ENCODE measurements at regions not wholly inside any gene's neighbourhood (a gene's known extent, or its start where the extent isn't known, plus 50 kb on each side); places are given as distances from the start of the nearest gene placed in this dataset.

- Histone ChIP-seq H3K23ac (ENCODE audit: insufficient read length) (no peak overlapping the region), H3K18ac (ENCODE audit: extremely low read depth, low read length) (no peak overlapping the region), H3K4me3 (ENCODE audit: extremely low read depth in 1 of 4, insufficient read depth in 2 of 4, low read depth in 3 of 4, low read length in 4 of 4) (no peak overlapping the region), H4K5ac (ENCODE audit: insufficient read length, low read depth, low read length) (no peak overlapping the region), H2BK120ac (replicated peaks; ENCODE audit: low read depth, low read length) (no peak overlapping the region), H3K9ac (replicated peaks in 1 of 4; ENCODE audit: extremely low read depth in 1 of 4, low read depth in 3 of 4, low read length in 3 of 4) (no peak overlapping the region), H3K14ac (ENCODE audit: insufficient read length) (no peak overlapping the region), H3K27me3 (replicated peaks in 1 of 4; ENCODE audit: control insufficient read depth in 3 of 4, extremely low read depth in 1 of 4, insufficient read depth in 3 of 4, low read length in 3 of 4) (no peaks in the 10 kb centered on the region; a peak in 1 of 7 replicates), H3K27ac (ENCODE audit: low read depth, low read length) (no peak overlapping the region), H4K8ac (ENCODE audit: extremely low read depth, insufficient read depth, low read length) (no peak overlapping the region), H4K91ac (replicated peaks; ENCODE audit: insufficient read length, low read length) (no peak overlapping the region), H2AFZ (ENCODE audit: low read length) (no peak overlapping the region), H3K79me2 (ENCODE audit: control insufficient read depth in 1 of 2, insufficient read depth in 2 of 2, low read length in 2 of 2) (no peaks in the 10 kb centered on the region), H2BK15ac (ENCODE audit: low read length) (no peak overlapping the region), H4K20me1 (replicated peaks in 1 of 2; ENCODE audit: control insufficient read depth in 1 of 2, insufficient read depth in 2 of 2, low read length in 2 of 2) (no peaks in the 10 kb centered on the region), H2BK20ac (ENCODE audit: low read length) (no peak overlapping the region), H3K9me3 (ENCODE audit: insufficient read depth in 2 of 2, low read depth in 1 of 2, low read length in 1 of 2) (no peaks in the 10 kb centered on the region), H2BK5ac (ENCODE audit: low read depth, low read length) (no peak overlapping the region), H3K79me1 (ENCODE audit: low read depth, low read length) (no peaks in the 10 kb centered on the region), H2BK12ac (ENCODE audit: low read depth, low read length) (no peak overlapping the region), H3K23me2 (ENCODE audit: low read depth, low read length) (no peaks in the 10 kb centered on the region), H2AK5ac (ENCODE audit: low read depth, low read length) (no peak overlapping the region), H3K4ac (replicated peaks; ENCODE audit: insufficient read length, low read depth, low read length) (no peak overlapping the region), H3K4me2 (ENCODE audit: insufficient read depth in 1 of 2, low read depth in 2 of 2, low read length in 2 of 2) (no peak overlapping the region), H3K4me1 (replicated peaks in 1 of 4; ENCODE audit: control insufficient read depth in 3 of 4, insufficient read depth in 4 of 4, low read length in 3 of 4) (peaks cover 2 to 12% (median 3%) of the 10 kb centered on the region in 4 experiments), H3K56ac (replicated peaks; ENCODE audit: insufficient read length, low read depth, low read length) (no peak overlapping the region), H3K36me3 (ENCODE audit: control insufficient read depth in 2 of 4, insufficient read depth in 4 of 4, low read length in 3 of 4) (no peaks in the 10 kb centered on the region)
- WGBS, 2 experiments (ENCODE audit: extremely low coverage in 1 of 2, insufficient coverage in 1 of 2, insufficient read length in 1 of 2, insufficient replicate concordance in 2 of 2, low coverage in 1 of 2, low lambda C conversion rate in 2 of 2, missing lambda C conversion rate in 1 of 2), result 86% methylated on average over 5 of the region's 5 CpGs; no CpG with 5 or more reads in 1 of the 2 experiments
- FAIRE-seq, result no peak
- DNase-seq (ENCODE audit: low read depth in 1 of 2, low spot score in 2 of 2), result no peak
- TF ChIP-seq RAD21 (IDR thresholded peaks at IDR 0.05 in 1 of 2, conservative IDR thresholded peaks at IDR 0.05 in 1 of 2; ENCODE audit: low read depth in 2 of 2, low read length in 2 of 2) (no peak), KDM5A (IDR thresholded peaks at IDR 0.05; ENCODE audit: low read length) (no peak), SP4 (IDR thresholded peaks at IDR 0.05; ENCODE audit: low read length) (no peak), EGR1 (IDR thresholded peaks at IDR 0.05; ENCODE audit: borderline replicate concordance, low read depth, low read length) (no peak), TAF7 (optimal IDR thresholded peaks at IDR 0.05; ENCODE audit: borderline replicate concordance, low read depth, low read length) (no peak), ZNF274 (IDR thresholded peaks at IDR 0.05; ENCODE audit: borderline replicate concordance, extremely low read depth, low read length) (no peak), HDAC6 (IDR thresholded peaks at IDR 0.05; ENCODE audit: low read depth, low read length) (no peak), SP2 (IDR thresholded peaks at IDR 0.05; ENCODE audit: low read length) (no peak), CTBP2 (IDR thresholded peaks at IDR 0.05; ENCODE audit: borderline replicate concordance, insufficient read depth, insufficient read length, low read length) (no peak), YY1 (IDR thresholded peaks at IDR 0.05; ENCODE audit: low read depth, low read length) (no peak), MAFK (IDR thresholded peaks at IDR 0.05; ENCODE audit: low read depth, low read length) (no peak), CBX8 (IDR thresholded peaks at IDR 0.05; ENCODE audit: borderline replicate concordance, low read depth, low read length) (no peak), USF2 (IDR thresholded peaks at IDR 0.05; ENCODE audit: low read length) (no peak)
- CTCF ChIA-PET (ENCODE audit: partially characterized antibody), result interaction anchor here (0.8 to 5.9 kb wide), 6 partner anchors 12 to 261 kb away, joined by 3 to 72 read pairs (median 10); no protein-coding TSS in a partner anchor
- POLR2A ChIA-PET (ENCODE audit: partially characterized antibody), result no interaction called here
These were observed 136.5 kb upstream of the RASGRP1 start for GRCh38 chr15:38701149-38701548.
